Thyroid gland (tissue), 4 donors: ENCODE measurements at regions not wholly inside any gene's neighbourhood (a gene's known extent, or its start where the extent isn't known, plus 50 kb on each side); places are given as distances from the start of the nearest gene placed in this dataset.

Experiments used
- CTCF ChIP-seq, 6 experiments: fragments of 200-600 bp in 3 of 6; fragments of 450-650 bp in 3 of 6; sonication (generic) in 3 of 6; IDR thresholded peaks; one replicate each; pipeline ENCODE4 v1.5.1; 2016 to 2019; ENCODE audit warnings: antibody characterized with exemption in 6 of 6, mild to moderate bottlenecking in 2 of 6, inconsistent platforms in 1 of 6, moderate library complexity in 1 of 6
- POLR2A ChIP-seq, 2 donors: fragments of 450-650 bp; IDR thresholded peaks; one replicate each; pipeline ENCODE4 v1.6.1; 2017; ENCODE audit warnings: antibody characterized with exemption in 2 of 2, mild to moderate bottlenecking in 2 of 2, moderate library complexity in 1 of 2

- TF ChIP-seq CTCF (IDR thresholded peaks at IDR 0.05): no peak
- no peak for TF ChIP-seq POLR2A (IDR thresholded peaks at IDR 0.05)
These were observed 228.9 kb downstream of the ACKR3 start for GRCh38 chr2:236798491-236798890.
